ENCODE measurements at regions not wholly inside any gene's neighbourhood (a gene's known extent, or its start where the extent isn't known, plus 50 kb on each side); places are given as distances from the start of the nearest gene placed in this dataset.

DNA sequence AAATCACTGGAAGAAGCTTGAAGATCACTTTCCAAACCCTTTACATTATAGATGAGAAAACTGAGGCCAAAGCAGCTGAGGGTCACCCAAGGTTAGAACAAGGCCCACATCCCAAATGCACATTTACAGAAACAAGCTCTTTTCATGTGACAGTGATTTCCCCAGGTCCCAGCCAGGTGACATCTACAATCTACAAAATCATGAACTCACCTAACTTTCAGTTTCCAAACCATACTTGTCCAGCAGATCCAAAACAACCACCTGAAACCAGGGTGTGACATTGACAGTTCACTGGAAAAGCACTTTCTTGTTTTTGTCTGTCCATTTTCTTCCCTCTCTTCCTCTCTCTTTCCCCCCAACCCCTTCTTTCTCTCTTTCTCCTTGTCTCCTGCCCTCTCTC, 132.2 kb upstream of the PRICKLE2 start:
- Mint-ChIP-seq H3K27me3 (ENCODE audit: low read depth) (no peaks in the 10 kb centered on the region), H3K36me3 (no peaks in the 10 kb centered on the region), H3K27ac (no peak overlapping the region), H3K4me1 (peaks cover 53% of the 10 kb centered on the region), H3K4me3 (no peak overlapping the region), H3K9me3 (no peaks in the 10 kb centered on the region)
- TF ChIP-seq, protein P1, sequence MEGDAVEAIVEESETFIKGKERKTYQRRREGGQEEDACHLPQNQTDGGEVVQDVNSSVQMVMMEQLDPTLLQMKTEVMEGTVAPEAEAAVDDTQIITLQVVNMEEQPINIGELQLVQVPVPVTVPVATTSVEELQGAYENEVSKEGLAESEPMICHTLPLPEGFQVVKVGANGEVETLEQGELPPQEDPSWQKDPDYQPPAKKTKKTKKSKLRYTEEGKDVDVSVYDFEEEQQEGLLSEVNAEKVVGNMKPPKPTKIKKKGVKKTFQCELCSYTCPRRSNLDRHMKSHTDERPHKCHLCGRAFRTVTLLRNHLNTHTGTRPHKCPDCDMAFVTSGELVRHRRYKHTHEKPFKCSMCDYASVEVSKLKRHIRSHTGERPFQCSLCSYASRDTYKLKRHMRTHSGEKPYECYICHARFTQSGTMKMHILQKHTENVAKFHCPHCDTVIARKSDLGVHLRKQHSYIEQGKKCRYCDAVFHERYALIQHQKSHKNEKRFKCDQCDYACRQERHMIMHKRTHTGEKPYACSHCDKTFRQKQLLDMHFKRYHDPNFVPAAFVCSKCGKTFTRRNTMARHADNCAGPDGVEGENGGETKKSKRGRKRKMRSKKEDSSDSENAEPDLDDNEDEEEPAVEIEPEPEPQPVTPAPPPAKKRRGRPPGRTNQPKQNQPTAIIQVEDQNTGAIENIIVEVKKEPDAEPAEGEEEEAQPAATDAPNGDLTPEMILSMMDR (IDR thresholded peaks at IDR 0.05; ENCODE audit: unreplicated experiment) = no peak
- no peak for DNase-seq (ENCODE audit: low spot score in 2 of 2, unreplicated experiment in 2 of 2)

DNA sequence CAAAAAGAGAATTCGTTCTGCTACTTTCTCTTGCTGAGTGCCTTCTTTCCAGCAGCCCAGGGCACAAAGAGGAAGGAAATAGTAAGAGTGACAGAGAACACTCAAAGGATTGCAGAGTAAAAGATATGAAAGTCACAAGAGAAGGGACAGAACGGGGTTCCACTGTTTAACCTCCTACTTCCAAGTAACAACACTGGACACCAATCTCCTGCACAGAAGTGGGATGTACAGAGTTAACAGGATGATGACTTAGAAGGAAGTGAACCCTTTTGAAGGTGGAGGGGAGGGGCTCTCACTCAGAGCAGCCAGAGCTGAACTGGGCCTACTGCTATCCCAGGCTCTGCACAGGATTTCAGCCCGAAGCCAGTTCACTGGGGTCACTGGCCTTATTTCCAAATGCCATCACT, 130.1 kb upstream of the PRICKLE2 start:
- no peak for DNase-seq (ENCODE audit: low spot score in 2 of 2, unreplicated experiment in 2 of 2)
- H3K4me3 Mint-ChIP-seq = no peak overlapping the region
- no peaks in the 10 kb centered on the region for H3K9me3 Mint-ChIP-seq
- peaks cover 64% of the 10 kb centered on the region for H3K4me1 Mint-ChIP-seq
- no peaks in the 10 kb centered on the region for H3K36me3 Mint-ChIP-seq
- peak overlapping the region; percentile 68 for H3K27ac Mint-ChIP-seq
- TF ChIP-seq, protein P1 (IDR thresholded peaks at IDR 0.05; ENCODE audit: unreplicated experiment) = no peak
- no peaks in the 10 kb centered on the region for H3K27me3 Mint-ChIP-seq (ENCODE audit: low read depth)

DNA sequence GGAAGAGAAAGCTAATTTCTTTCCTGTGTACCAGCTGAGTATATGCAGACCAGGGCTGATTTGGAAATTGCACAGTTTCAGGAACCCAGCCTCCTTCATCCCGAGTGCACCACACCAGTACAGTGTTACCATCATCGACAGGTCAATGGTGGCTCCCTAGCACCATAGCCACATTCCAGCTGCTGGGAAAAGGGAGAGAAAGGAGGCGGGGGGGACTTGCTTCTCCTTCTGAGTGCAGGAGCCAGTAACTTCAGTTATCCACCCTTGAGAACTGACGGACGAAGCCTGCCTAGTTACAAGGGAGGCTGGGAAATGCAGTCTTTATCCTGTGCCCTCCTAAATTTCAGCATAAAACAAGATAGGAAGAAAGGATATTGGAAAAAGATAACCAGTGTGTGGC, 129.7 kb upstream of the PRICKLE2 start:
- no peak for DNase-seq (ENCODE audit: low spot score in 2 of 2, unreplicated experiment in 2 of 2)
- no peaks in the 10 kb centered on the region for H3K9me3 Mint-ChIP-seq
- TF ChIP-seq, protein P1 (IDR thresholded peaks at IDR 0.05; ENCODE audit: unreplicated experiment) = no peak
- no peaks in the 10 kb centered on the region for H3K36me3 Mint-ChIP-seq
- H3K4me1 Mint-ChIP-seq = peaks cover 67% of the 10 kb centered on the region
- H3K4me3 Mint-ChIP-seq = no peak overlapping the region
- no peaks in the 10 kb centered on the region for H3K27me3 Mint-ChIP-seq (ENCODE audit: low read depth)
- peak overlapping the region; percentile 68 for H3K27ac Mint-ChIP-seq

DNA sequence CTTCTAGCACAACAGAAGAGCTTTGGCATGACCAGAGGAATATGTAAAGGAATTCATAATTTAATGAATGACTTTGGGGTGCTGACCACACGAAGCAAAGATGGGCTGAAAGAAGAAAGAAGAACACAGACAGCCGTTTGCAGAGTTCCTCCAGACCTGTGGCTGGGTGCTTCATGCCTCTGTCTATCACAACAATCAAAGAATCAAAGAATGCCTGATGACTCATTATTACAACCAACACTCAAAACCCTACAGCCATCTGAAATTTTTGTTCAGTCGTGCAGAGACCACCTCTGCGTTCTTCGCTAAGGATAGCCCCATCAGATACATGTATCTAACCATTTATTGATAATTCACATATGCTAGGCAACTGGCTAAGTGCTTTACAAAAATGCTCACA, 129.0 kb upstream of the PRICKLE2 start:
- Mint-ChIP-seq H3K36me3 (no peaks in the 10 kb centered on the region), H3K9me3 (no peaks in the 10 kb centered on the region), H3K27ac (peak overlapping the region; percentile 78), H3K27me3 (ENCODE audit: low read depth) (no peaks in the 10 kb centered on the region), H3K4me3 (no peak overlapping the region), H3K4me1 (peaks cover 69% of the 10 kb centered on the region)
- no peak for DNase-seq (ENCODE audit: low spot score in 2 of 2, unreplicated experiment in 2 of 2)
- TF ChIP-seq, protein P1 (IDR thresholded peaks at IDR 0.05; ENCODE audit: unreplicated experiment) = no peak

DNA sequence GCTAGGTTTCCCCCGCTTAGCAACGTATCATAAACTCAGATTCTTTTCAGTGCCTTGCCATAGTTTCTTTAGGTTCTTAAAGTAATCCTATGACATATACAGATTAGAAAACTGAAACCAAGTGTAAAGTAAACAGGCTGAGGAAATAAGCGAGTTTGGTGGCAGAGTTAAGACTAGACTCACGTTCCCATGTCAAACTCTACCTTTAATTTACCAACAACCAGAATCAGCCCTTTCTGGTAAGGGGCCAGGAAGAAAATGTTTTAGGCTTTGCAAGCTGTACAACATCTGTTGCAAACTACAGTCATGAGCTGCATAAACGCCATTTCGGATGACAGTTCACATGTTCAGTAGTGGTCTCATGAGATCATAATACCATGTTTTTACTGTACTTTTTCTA, 128.0 kb upstream of the PRICKLE2 start:
- Mint-ChIP-seq H3K9me3 (no peaks in the 10 kb centered on the region), H3K36me3 (no peaks in the 10 kb centered on the region), H3K27me3 (ENCODE audit: low read depth) (no peaks in the 10 kb centered on the region), H3K4me1 (peaks cover 69% of the 10 kb centered on the region), H3K27ac (peak overlapping the region; percentile 89), H3K4me3 (no peak overlapping the region)
- DNase-seq (ENCODE audit: low spot score in 2 of 2, unreplicated experiment in 2 of 2) = no peak
- TF ChIP-seq, protein P1 (IDR thresholded peaks at IDR 0.05; ENCODE audit: unreplicated experiment) = no peak

DNA sequence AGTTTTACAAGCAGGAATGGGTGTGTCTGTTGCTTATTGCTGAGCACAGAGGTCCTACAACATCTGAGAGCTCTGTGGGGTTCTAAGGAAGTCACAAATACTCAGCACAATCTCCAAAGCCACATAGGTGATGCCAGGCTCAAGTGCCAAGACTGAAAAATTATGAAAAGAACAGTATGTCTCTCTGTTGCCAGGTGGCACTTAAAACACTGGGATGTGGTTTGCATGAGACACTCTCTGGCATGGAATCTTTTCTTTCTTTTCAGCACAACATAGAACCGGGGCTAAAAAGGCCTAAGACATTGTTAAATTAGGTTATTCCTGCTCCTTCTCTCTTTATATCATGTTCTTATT, 127.3 kb upstream of the PRICKLE2 start:
- Mint-ChIP-seq H3K27me3 (ENCODE audit: low read depth) (no peaks in the 10 kb centered on the region), H3K27ac (peak overlapping the region; percentile 89), H3K36me3 (no peaks in the 10 kb centered on the region), H3K4me1 (peaks cover 71% of the 10 kb centered on the region), H3K9me3 (no peaks in the 10 kb centered on the region), H3K4me3 (no peak overlapping the region)
- DNase-seq (ENCODE audit: low spot score in 2 of 2, unreplicated experiment in 2 of 2) = no peak
- TF ChIP-seq, protein P1 (IDR thresholded peaks at IDR 0.05; ENCODE audit: unreplicated experiment) = no peak

Measured in mesothelial cell of epicardium (in vitro differentiated cells).